ENCODE measurements at regions not wholly inside any gene's neighbourhood (a gene's known extent, or its start where the extent isn't known, plus 50 kb on each side); places are given as distances from the start of the nearest gene placed in this dataset.
A peak's percentile ranks its signal among the peaks of the same experiment; 100 is the strongest.

GRCh38 chrX:107565931-107566603 is 62.2 kb upstream of the PRPS1 start:
- H3K4me3 ChIP-seq (ENCODE audit: low read depth, poor library complexity, severe bottlenecking): no peak overlapping the region
- intact Hi-C loops (cut with DNase I; ENCODE audit: low total_unique reads): no loop called here
- no peak for TF ChIP-seq CTCF (IDR thresholded peaks at IDR 0.05)
- no peak for TF ChIP-seq POLR2A (IDR thresholded peaks at IDR 0.05)
- WGBS, 2 donors: 67 to 71% methylated on average over 7 of the region's 7 CpGs
- no peak for DNase-seq (ENCODE audit: low spot score in 2 of 2)

- no peak for TF ChIP-seq POLR2A (IDR thresholded peaks at IDR 0.05)
- TF ChIP-seq CTCF (IDR thresholded peaks at IDR 0.05): no peak
- H3K4me3 ChIP-seq (ENCODE audit: low read depth, poor library complexity, severe bottlenecking): no peak overlapping the region
- intact Hi-C loops (cut with DNase I; ENCODE audit: low total_unique reads): no loop called here
- DNase-seq (ENCODE audit: low spot score in 2 of 2): no peak
- WGBS, 2 donors: 82 to 93% methylated on average over 2 of the region's 2 CpGs
Measured at GRCh38 chrX:107566604-107567262, 61.6 kb upstream of the PRPS1 start.

- WGBS, 2 donors: 46 to 47% methylated on average over 2 of the region's 2 CpGs
- intact Hi-C loops (cut with DNase I; ENCODE audit: low total_unique reads): no loop called here
- no peak for DNase-seq (ENCODE audit: low spot score in 2 of 2)
- H3K4me3 ChIP-seq (ENCODE audit: low read depth, poor library complexity, severe bottlenecking): no peak overlapping the region
- TF ChIP-seq CTCF (IDR thresholded peaks at IDR 0.05): no peak
- no peak for TF ChIP-seq POLR2A (IDR thresholded peaks at IDR 0.05)
Measured at GRCh38 chrX:107567370-107567769, 60.9 kb upstream of the PRPS1 start.

- no peak for DNase-seq (ENCODE audit: low spot score in 2 of 2)
- WGBS, 2 donors: 55 to 64% methylated on average over 9 of the region's 9 CpGs
- no peak overlapping the region for H3K4me3 ChIP-seq (ENCODE audit: low read depth, poor library complexity, severe bottlenecking)
- TF ChIP-seq POLR2A (IDR thresholded peaks at IDR 0.05) (no peak), CTCF (IDR thresholded peaks at IDR 0.05) (no peak)
- intact Hi-C loops (cut with DNase I; ENCODE audit: low total_unique reads): no loop called here
Measured at GRCh38 chrX:107571296-107571998, 56.9 kb upstream of the PRPS1 start.

GRCh38 chrX:107573016-107573415 is 55.3 kb upstream of the PRPS1 start:
- 89 to 97% methylated on average over 7 of the region's 7 CpGs for WGBS, 2 donors
- intact Hi-C loops (cut with DNase I; ENCODE audit: low total_unique reads): no loop called here
- DNase-seq (ENCODE audit: low spot score in 2 of 2): peak in 1 of 2 donors; percentile 53
- H3K4me3 ChIP-seq (ENCODE audit: low read depth, poor library complexity, severe bottlenecking): no peak overlapping the region
- no peak for TF ChIP-seq CTCF (IDR thresholded peaks at IDR 0.05)
- TF ChIP-seq POLR2A (IDR thresholded peaks at IDR 0.05): no peak
